ENCODE measurements at regions not wholly inside any gene's neighbourhood (a gene's known extent, or its start where the extent isn't known, plus 50 kb on each side); places are given as distances from the start of the nearest gene placed in this dataset.

GRCh38 chr13:54373211-54373610 is 1344.6 kb downstream of the OLFM4 start:
- no peak overlapping the region for H3K27ac Mint-ChIP-seq
- H3K36me3 Mint-ChIP-seq (ENCODE audit: low read depth): peaks cover 5% of the 10 kb centered on the region
- H3K4me3 Mint-ChIP-seq: no peak overlapping the region
- peaks cover 6% of the 10 kb centered on the region for H3K4me1 Mint-ChIP-seq
- no peak for DNase-seq
- TF ChIP-seq CTCF (IDR thresholded peaks at IDR 0.05): no peak
- no peaks in the 10 kb centered on the region for H3K27me3 Mint-ChIP-seq (ENCODE audit: low read depth, poor library complexity)
- H3K9me3 Mint-ChIP-seq: peaks cover 23% of the 10 kb centered on the region

DNA sequence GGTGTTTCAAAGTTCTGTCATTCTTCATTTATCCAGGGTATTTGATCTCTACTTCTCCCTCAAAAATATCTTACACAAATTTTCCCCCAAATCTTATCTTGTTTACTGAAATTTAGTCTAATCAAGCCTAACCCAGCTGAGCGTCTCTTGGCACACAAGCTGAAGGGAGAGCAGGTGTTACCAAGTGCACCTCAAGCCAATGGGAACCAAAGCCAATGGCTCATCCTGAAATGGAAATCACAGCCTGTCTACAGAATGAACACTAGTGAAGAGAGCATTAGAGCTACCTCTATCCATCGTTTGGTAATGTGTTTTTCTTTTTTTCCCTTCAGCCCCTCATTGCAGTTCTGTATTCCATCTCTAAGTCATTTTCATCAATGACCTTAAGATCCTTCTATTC is 1350.8 kb downstream of the OLFM4 start:
- Mint-ChIP-seq H3K27me3 (ENCODE audit: low read depth, poor library complexity) (no peaks in the 10 kb centered on the region), H3K4me1 (peaks cover 17% of the 10 kb centered on the region), H3K4me3 (no peak overlapping the region), H3K9me3 (peaks cover 15% of the 10 kb centered on the region), H3K36me3 (ENCODE audit: low read depth) (peaks cover 6% of the 10 kb centered on the region), H3K27ac (no peak overlapping the region)
- no peak for DNase-seq
- TF ChIP-seq CTCF (IDR thresholded peaks at IDR 0.05): no peak

DNA sequence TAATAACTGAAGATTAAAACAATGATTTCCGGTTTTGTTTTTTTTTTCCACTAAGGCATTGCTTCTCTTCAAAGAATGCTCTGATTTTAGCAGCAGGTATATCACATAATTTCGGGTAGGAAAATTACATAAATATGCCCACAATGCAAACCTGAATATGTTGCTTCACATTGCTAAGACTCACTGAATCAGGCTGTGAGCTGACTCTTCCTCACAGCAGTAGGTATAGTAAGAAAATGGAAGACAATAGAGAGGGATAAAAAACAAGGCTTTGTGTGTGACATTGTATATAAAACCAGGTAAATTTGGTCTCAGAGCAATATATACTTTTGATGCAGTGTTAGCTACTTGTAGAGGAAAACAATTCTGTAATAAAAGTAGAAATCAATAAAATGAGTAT is 1355.0 kb downstream of the OLFM4 start:
- no peak for TF ChIP-seq CTCF (IDR thresholded peaks at IDR 0.05)
- Mint-ChIP-seq H3K27ac (no peak overlapping the region), H3K4me1 (peaks cover 34% of the 10 kb centered on the region), H3K27me3 (ENCODE audit: low read depth, poor library complexity) (no peaks in the 10 kb centered on the region), H3K9me3 (peaks cover 26% of the 10 kb centered on the region), H3K36me3 (ENCODE audit: low read depth) (peaks cover 14% of the 10 kb centered on the region), H3K4me3 (no peak overlapping the region)
- no peak for DNase-seq

DNA sequence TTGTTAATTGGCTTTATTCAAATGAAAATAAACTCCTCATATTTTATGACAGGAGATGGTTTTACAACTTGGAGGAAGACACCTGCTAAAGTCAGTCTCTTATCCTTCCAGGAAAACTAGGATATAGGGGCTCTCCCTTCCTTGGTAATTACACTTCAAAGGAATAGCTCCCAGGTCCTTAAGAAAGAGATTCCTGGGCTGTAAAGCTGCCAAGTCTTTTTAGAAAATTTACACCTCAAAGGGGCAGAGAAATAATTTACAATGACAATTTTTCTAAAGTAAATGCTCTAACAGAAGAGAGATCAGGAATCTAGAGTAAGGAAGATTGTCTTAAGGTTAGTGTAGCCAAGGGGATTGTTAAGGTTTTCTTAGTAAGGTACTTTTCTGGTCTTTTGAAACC is 1359.0 kb downstream of the OLFM4 start:
- Mint-ChIP-seq H3K4me3 (no peak overlapping the region), H3K4me1 (peaks cover 22% of the 10 kb centered on the region), H3K27me3 (ENCODE audit: low read depth, poor library complexity) (no peaks in the 10 kb centered on the region), H3K27ac (peak overlapping the region; percentile 27), H3K36me3 (ENCODE audit: low read depth) (peaks cover 25% of the 10 kb centered on the region), H3K9me3 (peaks cover 32% of the 10 kb centered on the region)
- no peak for DNase-seq
- TF ChIP-seq CTCF (IDR thresholded peaks at IDR 0.05): no peak

DNA sequence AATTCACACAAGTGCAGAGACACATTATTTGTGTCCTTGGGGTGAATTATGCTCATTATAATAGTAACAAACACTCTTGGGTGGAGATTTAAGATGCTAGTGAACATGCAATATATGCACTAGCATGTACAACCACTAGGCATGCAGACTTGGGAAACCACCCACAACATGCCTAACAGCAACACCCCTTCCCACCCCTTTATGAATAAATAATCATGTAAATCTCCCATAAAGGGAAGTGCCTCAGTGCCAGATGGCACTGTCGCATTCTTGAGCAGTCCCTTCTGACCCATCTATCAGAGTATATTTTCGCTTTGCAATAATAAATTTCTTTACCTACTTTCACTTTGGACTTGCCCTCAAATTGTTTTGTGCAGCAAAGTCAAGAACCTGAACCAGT is 1362.2 kb downstream of the OLFM4 start:
- H3K4me3 Mint-ChIP-seq: no peak overlapping the region
- no peak for DNase-seq
- TF ChIP-seq CTCF (IDR thresholded peaks at IDR 0.05): no peak
- peaks cover 32% of the 10 kb centered on the region for H3K9me3 Mint-ChIP-seq
- no peaks in the 10 kb centered on the region for H3K27me3 Mint-ChIP-seq (ENCODE audit: low read depth, poor library complexity)
- H3K36me3 Mint-ChIP-seq (ENCODE audit: low read depth): peaks cover 36% of the 10 kb centered on the region
- H3K4me1 Mint-ChIP-seq: peaks cover 29% of the 10 kb centered on the region
- H3K27ac Mint-ChIP-seq: no peak overlapping the region

DNA sequence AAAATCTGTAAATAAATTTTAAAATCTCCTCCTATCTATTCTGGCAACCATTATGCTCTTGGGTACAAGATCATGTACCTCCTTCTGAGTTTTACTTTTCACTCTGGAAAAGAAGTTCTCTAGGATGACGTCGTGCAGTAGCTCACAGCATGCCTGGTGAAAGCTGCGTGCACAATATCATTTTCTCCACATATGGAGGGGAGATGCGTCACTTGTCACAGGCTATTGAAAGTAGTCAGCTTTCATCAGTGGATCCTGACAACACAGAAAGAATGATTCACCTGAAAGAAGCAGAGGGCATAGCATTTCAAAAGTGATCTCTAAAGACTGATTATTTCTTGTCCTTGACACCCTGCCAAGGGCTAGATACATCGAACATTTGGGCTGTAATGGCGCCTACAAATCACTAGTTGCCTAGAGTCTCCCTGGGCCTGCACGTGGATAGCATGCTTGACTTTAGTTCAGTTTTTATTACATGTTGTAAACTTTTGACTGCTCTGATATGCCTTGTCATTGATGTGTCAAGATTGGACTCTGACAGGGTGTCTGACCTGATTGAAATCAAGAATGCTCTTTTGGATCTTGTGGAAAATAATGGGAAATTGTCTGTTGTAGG is 1365.6 kb downstream of the OLFM4 start:
- no peak overlapping the region for H3K4me3 Mint-ChIP-seq
- no peak for TF ChIP-seq CTCF (IDR thresholded peaks at IDR 0.05)
- H3K9me3 Mint-ChIP-seq: peaks cover 11% of the 10 kb centered on the region
- peaks cover 12% of the 10 kb centered on the region for H3K4me1 Mint-ChIP-seq
- no peaks in the 10 kb centered on the region for H3K27me3 Mint-ChIP-seq (ENCODE audit: low read depth, poor library complexity)
- DNase-seq: no peak
- H3K27ac Mint-ChIP-seq: peak overlapping the region; percentile 3
- peaks cover 22% of the 10 kb centered on the region for H3K36me3 Mint-ChIP-seq (ENCODE audit: low read depth)
